GM10248 (cell line): ENCODE measurements at regions not wholly inside any gene's neighbourhood (a gene's known extent, or its start where the extent isn't known, plus 50 kb on each side); places are given as distances from the start of the nearest gene placed in this dataset.

Experiments
- CTCF ChIA-PET: fragments of 300-600 bp; sonication (Branson Sonifier 250); formaldehyde crosslinking; extraction: SDS; loops from one replicate; lab custom pipeline; 2021; ENCODE audit warnings: antibody characterized with exemption; lab: Yijun Ruan, JAX
- POLR2A ChIA-PET: fragments of 350-650 bp; sonication (Branson Sonifier 250); formaldehyde crosslinking; extraction: SDS; loops from one replicate; lab custom pipeline; 2020; ENCODE audit warnings: antibody characterized with exemption; lab: Yijun Ruan, JAX
- DNase-seq: peaks from one replicate; pipeline ENCODE4 v3.0.0; 2012; ENCODE audit errors: extremely low spot score
- CTCF ChIP-seq: IDR thresholded peaks from 2 replicates; pipeline ENCODE4 v1.5.1; 2012; ENCODE audit warnings: mild to moderate bottlenecking, low read depth; ENCODE audit errors: extremely low read depth, missing control alignments, control extremely low read depth

GRCh38 chr17:33473061-33473460, 180.0 kb upstream of the ASIC2 start:
- TF ChIP-seq CTCF: no peak
- DNase-seq: no peak
- ChIA-PET POLR2A (no interaction called here), CTCF (interaction anchor here (1.6 kb wide), 1 partner anchor 13 kb away, joined by 5 read pairs; no protein-coding TSS in a partner anchor)

GRCh38 chr17:33474789-33475188, 181.7 kb upstream of the ASIC2 start:
- ChIA-PET CTCF (no interaction called here), POLR2A (no interaction called here)
- no peak for TF ChIP-seq CTCF
- DNase-seq: no peak

- ChIA-PET CTCF (no interaction called here), POLR2A (no interaction called here)
- no peak for DNase-seq
- TF ChIP-seq CTCF: no peak
These were observed 182.5 kb upstream of the ASIC2 start for GRCh38 chr17:33475594-33475993.

GRCh38 chr17:33481652-33482051, 188.6 kb upstream of the ASIC2 start:
- no peak for TF ChIP-seq CTCF
- ChIA-PET CTCF (no interaction called here), POLR2A (no interaction called here)
- DNase-seq: no peak

- TF ChIP-seq CTCF: no peak
- ChIA-PET POLR2A (no interaction called here), CTCF (no interaction called here)
- no peak for DNase-seq
These were observed 189.5 kb upstream of the ASIC2 start for GRCh38 chr17:33482636-33483035.

- no peak for DNase-seq
- ChIA-PET CTCF (interaction anchor here (1.1 kb wide), 1 partner anchor 36 kb away, joined by 3 read pairs; no protein-coding TSS in a partner anchor), POLR2A (no interaction called here)
- TF ChIP-seq CTCF: no peak
These were observed 191.5 kb upstream of the ASIC2 start for GRCh38 chr17:33484559-33484958.

GRCh38 chr17:33486135-33486885, 193.2 kb upstream of the ASIC2 start:
- no peak for TF ChIP-seq CTCF
- CTCF ChIA-PET: interaction anchor here (1.2 kb wide), 1 partner anchor 27 kb away, joined by 3 read pairs; no protein-coding TSS in a partner anchor

More at GRCh38 chr17:33486135-33486885, 193.2 kb upstream of the ASIC2 start:
- no peak for DNase-seq
- POLR2A ChIA-PET: no interaction called here
